HG03139 (cell line): ENCODE measurements at regions not wholly inside any gene's neighbourhood (a gene's known extent, or its start where the extent isn't known, plus 50 kb on each side); places are given as distances from the start of the nearest gene placed in this dataset.

ENCODE experiments used
- ATAC-seq: cut with Tn5 transposase; IDR thresholded peaks from one replicate; pipeline ENCODE4 v1.9.1; 2021; ENCODE audit not compliant: unreplicated experiment

GRCh38 chr12:115012861-115013235 lies 328.9 kb upstream of the TBX3 start:
- ATAC-seq, result no peak

GRCh38 chr12:115011703-115012102 lies 327.7 kb upstream of the TBX3 start:
- no peak for ATAC-seq

GRCh38 chr12:115010324-115010995 lies 326.5 kb upstream of the TBX3 start:
- no peak for ATAC-seq

- no peak for ATAC-seq
Observed at GRCh38 chr12:115008929-115009328, 325.0 kb upstream of the TBX3 start.

- ATAC-seq, result no peak
Observed at GRCh38 chr12:115004470-115005146, 320.6 kb upstream of the TBX3 start.

GRCh38 chr12:115002434-115002833 lies 318.5 kb upstream of the TBX3 start:
- ATAC-seq, result no peak

- ATAC-seq, result no peak
Observed at GRCh38 chr12:115001571-115002180, 317.7 kb upstream of the TBX3 start.

GRCh38 chr12:115000038-115000437 lies 316.1 kb upstream of the TBX3 start:
- ATAC-seq, result no peak

GRCh38 chr12:114998750-114999128 lies 314.8 kb upstream of the TBX3 start:
- no peak for ATAC-seq

- ATAC-seq, result no peak
Observed at GRCh38 chr12:114998118-114998749, 314.3 kb upstream of the TBX3 start.

GRCh38 chr12:114996382-114996781 lies 312.4 kb upstream of the TBX3 start:
- no peak for ATAC-seq

GRCh38 chr12:114995891-114996290 lies 311.9 kb upstream of the TBX3 start:
- no peak for ATAC-seq

GRCh38 chr12:114993165-114993564 lies 309.2 kb upstream of the TBX3 start:
- no peak for ATAC-seq

- no peak for ATAC-seq
Observed at GRCh38 chr12:114992443-114992842, 308.5 kb upstream of the TBX3 start.

GRCh38 chr12:114990381-114990780 lies 306.4 kb upstream of the TBX3 start:
- ATAC-seq, result no peak

GRCh38 chr12:114986849-114987248 lies 302.9 kb upstream of the TBX3 start:
- ATAC-seq, result no peak

GRCh38 chr12:114986178-114986714 lies 302.3 kb upstream of the TBX3 start:
- ATAC-seq, result no peak

GRCh38 chr12:114984634-114985061 lies 300.7 kb upstream of the TBX3 start:
- no peak for ATAC-seq

- no peak for ATAC-seq
Observed at GRCh38 chr12:114982760-114983159, 298.8 kb upstream of the TBX3 start.

GRCh38 chr12:114981036-114981435 lies 297.1 kb upstream of the TBX3 start:
- ATAC-seq, result no peak

- ATAC-seq, result no peak
Observed at GRCh38 chr12:114976959-114977358, 293.0 kb upstream of the TBX3 start.

GRCh38 chr12:114976372-114976771 lies 292.4 kb upstream of the TBX3 start:
- ATAC-seq, result no peak
